HG03432 (cell line): ENCODE measurements at regions not wholly inside any gene's neighbourhood (a gene's known extent, or its start where the extent isn't known, plus 50 kb on each side); places are given as distances from the start of the nearest gene placed in this dataset.

Source experiments
- ATAC-seq: cut with Tn5 transposase; IDR thresholded peaks from one replicate; pipeline ENCODE4 v1.9.1; 2021; ENCODE audit warnings: mild to moderate bottlenecking, moderate library complexity; ENCODE audit not compliant: unreplicated experiment

GRCh38 chr13:107079423-107080049, 511.6 kb upstream of the ARGLU1 start:
- peak; percentile 46 for ATAC-seq

GRCh38 chr13:107078229-107078765, 510.4 kb upstream of the ARGLU1 start:
- no peak for ATAC-seq

DNA sequence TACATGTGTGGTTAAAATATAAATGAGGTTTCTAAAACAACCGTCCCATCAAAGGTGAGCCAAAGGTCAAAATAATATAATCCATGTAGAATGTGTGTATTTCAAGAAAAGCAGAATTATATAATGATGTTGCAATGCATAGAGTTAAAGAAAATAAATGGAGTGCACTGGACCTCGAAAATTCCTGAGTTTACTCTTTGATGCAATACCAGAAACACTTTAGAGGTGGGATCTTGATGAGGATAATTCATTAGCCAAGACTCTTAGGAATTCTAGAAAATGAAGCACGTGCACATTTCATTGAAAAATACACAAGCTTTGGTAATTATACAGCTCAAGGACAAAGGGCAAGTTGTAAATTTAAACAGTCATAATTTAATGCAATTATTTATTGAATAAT, 508.9 kb upstream of the ARGLU1 start:
- no peak for ATAC-seq

DNA sequence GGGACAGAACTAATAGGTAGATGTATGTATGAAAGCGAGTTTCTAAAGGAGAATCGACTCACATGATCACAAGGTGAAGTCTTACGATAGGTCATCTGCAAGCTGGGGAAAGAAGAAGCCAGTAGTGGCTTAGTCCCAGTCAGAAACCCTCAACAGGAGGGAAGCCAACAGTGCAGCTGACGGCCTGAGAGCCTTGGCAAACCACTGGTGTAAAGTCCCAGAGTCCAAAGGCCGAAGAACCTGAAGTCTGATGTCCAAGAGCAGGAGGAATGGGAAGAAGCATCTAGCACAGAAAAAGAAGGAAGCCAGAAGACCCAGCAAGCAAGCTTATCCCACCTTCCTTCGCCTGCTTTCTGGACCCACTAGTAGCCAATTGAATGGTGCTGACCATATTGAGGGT, 507.6 kb upstream of the ARGLU1 start:
- ATAC-seq: no peak

GRCh38 chr13:107070792-107071191, 502.9 kb upstream of the ARGLU1 start:
- no peak for ATAC-seq

GRCh38 chr13:107069108-107069776, 501.3 kb upstream of the ARGLU1 start:
- ATAC-seq: no peak

DNA sequence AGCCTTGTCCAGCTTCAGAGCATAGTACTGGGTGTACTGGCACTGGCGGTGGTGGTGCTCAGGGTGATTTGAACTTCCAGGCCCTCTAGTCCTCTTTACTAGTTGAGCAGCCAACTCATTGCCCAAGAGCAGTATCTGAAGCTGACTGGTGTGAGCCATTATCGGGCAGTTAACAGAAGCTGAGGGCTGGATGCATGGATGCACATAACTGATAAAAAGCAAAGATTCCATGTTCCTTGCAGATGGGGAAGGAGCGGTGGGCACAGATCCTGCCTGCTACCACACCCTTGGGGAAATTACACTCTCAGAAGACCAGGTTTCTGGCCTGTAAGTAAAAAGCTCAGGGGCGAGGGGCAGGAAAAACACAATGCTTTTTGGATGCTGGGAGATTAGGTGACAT, 499.4 kb upstream of the ARGLU1 start:
- ATAC-seq: no peak

DNA sequence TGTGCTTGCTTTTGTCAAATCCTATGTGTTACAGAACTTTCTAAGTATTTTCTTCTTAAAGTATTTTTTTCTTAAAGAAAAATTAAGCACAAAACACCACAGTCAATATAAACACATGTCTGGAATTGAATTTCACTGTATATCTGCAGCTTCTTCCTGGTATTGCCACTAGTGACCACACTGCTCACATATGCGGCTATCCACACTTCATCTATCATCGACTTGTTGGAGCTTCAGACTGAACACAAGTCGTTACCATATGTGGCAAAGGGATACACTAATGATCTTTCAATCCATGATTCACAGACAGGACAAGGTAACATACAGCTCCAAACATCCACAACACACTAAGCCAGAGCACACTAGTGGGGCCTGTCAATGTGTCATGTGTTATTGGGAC, 498.4 kb upstream of the ARGLU1 start:
- no peak for ATAC-seq

DNA sequence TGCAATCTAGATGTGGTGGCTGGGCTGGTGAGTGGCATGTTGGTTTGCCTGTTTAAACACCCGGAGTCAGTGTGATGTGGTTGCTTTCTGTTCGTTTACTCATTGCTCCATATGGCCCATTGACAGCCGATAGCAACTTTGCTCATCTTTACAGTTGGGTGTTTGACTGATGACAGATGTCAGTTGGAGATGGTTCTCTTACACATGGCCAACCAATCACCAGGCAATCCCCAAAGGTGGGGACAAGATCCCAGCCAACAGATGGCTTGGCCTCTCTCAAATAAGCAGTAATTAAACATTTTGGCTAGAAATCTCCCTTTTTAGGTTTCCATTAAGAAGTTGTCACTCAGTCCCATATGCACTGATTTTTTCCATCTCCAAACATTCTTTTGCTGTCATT, 497.1 kb upstream of the ARGLU1 start:
- ATAC-seq: no peak

DNA sequence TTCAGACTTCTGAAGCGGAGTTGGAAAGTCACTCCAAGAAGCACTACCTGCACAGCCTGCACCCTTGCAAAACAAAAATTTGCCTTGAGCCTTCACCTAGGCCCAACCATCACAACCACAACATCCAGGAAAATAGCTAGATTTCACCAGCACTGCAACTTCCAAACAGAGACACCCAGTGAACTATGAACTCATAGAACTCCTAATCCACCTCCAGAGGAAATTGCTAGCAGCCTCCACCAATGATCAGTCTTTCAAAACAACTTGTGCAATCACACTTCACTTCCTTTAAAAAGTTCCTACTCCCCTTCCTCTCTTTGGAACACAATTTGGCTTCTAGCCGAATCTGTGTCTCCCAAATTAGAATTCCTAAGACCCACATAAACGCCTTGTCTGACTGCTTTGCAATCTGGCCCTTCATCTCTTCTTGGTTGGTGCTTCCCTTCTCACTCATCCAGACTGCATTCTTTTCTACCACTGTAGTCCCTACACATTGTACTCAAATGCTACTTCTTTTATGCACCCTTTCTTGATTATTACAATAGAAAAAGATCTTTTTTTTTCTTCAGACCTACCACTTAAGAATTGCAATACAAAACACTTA, 489.2 kb upstream of the ARGLU1 start:
- ATAC-seq: no peak

GRCh38 chr13:107043021-107043956, 475.4 kb upstream of the ARGLU1 start:
- ATAC-seq: no peak

DNA sequence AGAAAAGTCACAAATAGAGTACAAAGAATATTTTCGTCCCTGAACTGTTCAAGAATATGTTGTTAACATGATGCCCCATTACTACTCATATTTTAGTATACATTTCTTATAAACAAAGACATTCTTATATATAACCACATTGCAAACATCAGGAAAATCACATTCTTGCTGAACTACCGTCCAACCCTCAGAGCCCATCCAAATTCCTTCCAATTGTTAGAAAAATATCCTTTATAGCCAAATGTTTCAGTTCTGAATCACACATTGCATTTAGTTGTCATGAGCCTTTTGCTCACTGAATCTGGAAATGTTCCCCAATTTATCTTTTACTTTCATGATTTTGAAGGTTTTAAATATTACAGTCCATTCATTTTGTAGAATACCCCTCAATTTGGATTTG, 467.8 kb upstream of the ARGLU1 start:
- ATAC-seq: no peak

GRCh38 chr13:107035186-107035585, 467.2 kb upstream of the ARGLU1 start:
- ATAC-seq: no peak

DNA sequence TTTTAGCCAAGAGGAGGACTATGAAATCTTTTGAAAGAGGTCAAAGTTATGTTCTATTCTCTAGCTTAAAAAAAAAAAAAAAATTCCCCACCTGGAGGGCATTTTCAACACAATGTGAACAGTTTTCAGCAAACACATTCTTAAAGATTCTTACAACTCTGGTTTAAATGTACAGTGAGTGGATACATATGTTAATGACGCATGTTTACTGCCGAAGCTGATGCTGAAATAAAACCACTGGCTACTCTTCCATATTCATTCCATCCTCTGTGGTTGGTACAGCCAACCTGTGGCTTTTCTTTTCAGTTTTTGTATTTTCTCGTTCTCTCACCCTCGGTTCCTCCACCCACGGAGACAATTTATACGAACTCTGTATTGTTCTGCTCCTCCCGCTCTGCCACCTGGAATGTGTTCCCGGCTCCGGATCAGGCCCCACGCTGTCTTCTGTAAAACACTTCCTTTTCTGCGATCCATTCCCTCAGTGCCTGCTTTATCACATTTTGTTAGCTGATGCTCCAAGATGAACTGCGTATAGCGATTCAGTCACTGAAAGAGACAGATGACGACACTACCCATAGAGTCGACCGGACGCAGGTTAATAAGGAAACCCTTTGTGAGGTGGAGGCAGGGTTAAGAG, 466.4 kb upstream of the ARGLU1 start:
- no peak for ATAC-seq

DNA sequence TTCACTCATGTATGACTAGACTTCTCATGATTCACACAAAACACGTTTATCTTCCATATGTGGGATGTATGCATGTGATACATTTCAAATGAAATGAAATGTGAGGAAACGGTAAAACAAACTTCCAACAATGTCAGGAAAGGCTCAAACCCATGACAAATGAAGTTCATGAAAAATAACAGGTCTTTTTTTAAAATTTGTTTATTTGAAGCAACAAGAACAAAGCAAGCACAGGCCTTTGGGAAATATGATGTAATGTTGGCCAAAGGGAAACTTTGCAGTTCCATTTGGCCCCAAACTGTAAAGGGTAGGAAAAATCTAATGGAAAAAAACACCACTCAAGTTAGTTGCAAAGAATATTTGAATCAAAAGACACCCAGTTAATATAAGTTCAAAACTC, 463.8 kb upstream of the ARGLU1 start:
- no peak for ATAC-seq

DNA sequence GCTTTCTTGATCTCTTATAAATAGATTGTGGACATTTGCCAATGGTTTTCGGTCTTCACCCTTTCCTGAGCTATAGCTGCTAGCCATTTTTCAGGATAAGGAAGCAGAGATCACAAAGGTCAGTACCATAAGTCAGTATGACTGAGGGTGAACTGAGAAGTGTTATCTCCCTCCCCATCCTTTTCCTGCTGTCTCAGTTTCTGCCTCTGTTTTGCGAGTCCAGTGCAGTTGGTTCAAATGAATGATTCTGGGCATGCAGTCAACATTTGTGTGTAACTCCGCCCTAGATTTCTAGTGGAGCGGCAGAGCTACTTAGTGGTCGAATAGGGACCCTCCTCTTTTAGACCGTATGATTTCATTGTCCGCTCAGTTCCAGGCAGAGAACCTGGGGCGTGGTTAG, 460.8 kb upstream of the ARGLU1 start:
- ATAC-seq: no peak

DNA sequence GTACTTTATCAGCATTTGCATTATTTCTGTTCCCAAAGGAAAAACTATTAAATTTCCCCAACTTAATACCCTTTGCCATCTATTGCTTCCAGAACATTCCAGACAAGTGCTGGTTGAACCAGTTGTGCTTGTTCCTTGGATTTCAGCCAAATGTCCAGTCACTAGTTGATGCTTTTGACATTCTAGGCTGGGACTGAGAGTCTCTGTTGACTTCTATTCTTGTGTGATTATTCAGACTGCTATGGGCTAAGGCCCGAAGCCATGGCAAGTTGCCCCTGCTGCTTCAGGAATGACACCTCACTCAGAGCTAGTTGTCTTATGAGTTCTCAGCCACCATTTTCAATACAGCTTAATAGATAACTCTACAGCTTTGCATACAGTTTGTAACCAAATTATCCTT, 458.1 kb upstream of the ARGLU1 start:
- ATAC-seq: no peak

- no peak for ATAC-seq
These were observed 455.4 kb upstream of the ARGLU1 start for GRCh38 chr13:107023335-107023734.

- no peak for ATAC-seq
These were observed 452.5 kb upstream of the ARGLU1 start for GRCh38 chr13:107020393-107020792.

DNA sequence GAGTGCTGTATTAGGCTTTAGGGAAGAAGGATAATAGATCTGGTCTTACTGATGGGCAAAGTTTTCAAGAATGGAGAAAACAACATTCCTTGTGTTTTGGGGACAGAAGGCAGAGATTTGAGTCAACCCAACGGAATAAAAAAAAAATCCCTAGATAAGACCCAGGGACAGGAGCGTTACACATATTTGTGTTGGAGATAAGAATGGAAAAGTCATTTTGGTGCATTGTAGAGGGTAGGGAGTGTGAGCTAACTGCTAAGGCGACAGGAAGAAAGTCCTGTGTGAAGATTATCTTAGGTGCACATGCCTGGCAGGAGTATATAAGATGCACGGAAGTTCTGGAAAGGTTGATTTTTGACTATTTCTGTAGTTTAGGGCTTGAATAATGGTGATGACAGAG, 450.3 kb upstream of the ARGLU1 start:
- ATAC-seq: no peak

DNA sequence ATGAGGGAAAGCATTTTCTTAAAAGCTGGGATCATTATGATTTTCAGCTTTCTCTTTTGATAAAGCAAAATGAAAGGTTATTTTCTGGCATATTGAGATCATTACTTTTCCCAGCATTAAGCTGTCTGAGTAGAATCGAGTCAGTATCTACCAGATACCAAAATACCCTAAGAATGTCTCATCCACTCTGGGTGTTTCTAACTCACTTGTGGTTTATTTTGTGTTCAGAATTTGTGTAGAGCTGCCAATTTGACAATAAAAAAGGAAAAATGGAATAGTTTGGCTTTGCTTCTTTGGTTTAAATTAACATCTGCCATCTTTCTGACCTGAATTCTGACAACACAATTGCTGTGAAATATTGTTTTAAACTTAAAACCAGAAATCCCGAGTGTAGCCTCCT, 438.7 kb upstream of the ARGLU1 start:
- ATAC-seq: no peak
